CD4-positive, alpha-beta T cell (primary cell): ENCODE measurements at regions not wholly inside any gene's neighbourhood (a gene's known extent, or its start where the extent isn't known, plus 50 kb on each side); places are given as distances from the start of the nearest gene placed in this dataset.

Experiments
- ATAC-seq: fragments of 200-7000 bp; cut with Tn5 transposase; one replicate; pipeline ENCODE4 v1.10.0; 2022; ENCODE audit warnings: mild to moderate bottlenecking; ENCODE audit not compliant: poor library complexity
- CTCF ChIA-PET: fragments of 350-600 bp; sonication (Branson Sonifier 250); formaldehyde crosslinking; loops from one replicate; lab custom pipeline; 2021; ENCODE audit warnings: antibody characterized with exemption, inconsistent platforms; lab: Charles Lee
- POLR2A ChIA-PET: fragments of 350-600 bp; sonication (Branson Sonifier 250); formaldehyde crosslinking; loops from one replicate; lab custom pipeline; 2021; ENCODE audit warnings: antibody characterized with exemption, inconsistent platforms; lab: Charles Lee
- DNase-seq, 14 experiments: peaks; one replicate each; pipeline ENCODE4 v3.0.0-alpha.2; 2013 to 2020; ENCODE audit warnings: mixed read lengths in 2 of 14
- H3K27ac ChIP-seq, 2 donors: one replicate each; pipeline versions ENCODE4 v1.5.1 to v1.7.0; 2013; ENCODE audit warnings: low read length in 2 of 2, low read depth in 1 of 2, mild to moderate bottlenecking in 1 of 2
- H3K27me3 ChIP-seq, 2 experiments: 1 replicate in 1 of 2; 2 replicates in 1 of 2; pipeline versions ENCODE4 v1.6.1 to v1.7.0; 2013; ENCODE audit warnings: low read length in 2 of 2, control low read depth in 1 of 2, mild to moderate bottlenecking in 1 of 2, moderate library complexity in 1 of 2; ENCODE audit not compliant: insufficient read depth in 2 of 2, control insufficient read depth in 1 of 2
- H3K36me3 ChIP-seq: one replicate; pipeline ENCODE4 v1.6.1; 2013; ENCODE audit warnings: low read length, control low read depth; ENCODE audit not compliant: insufficient read depth
- H3K4me1 ChIP-seq: one replicate; pipeline ENCODE4 v1.6.1; 2013; ENCODE audit warnings: low read length, control low read depth; ENCODE audit not compliant: insufficient read depth
- H3K4me3 ChIP-seq: one replicate; pipeline ENCODE4 v1.5.1; 2013; ENCODE audit warnings: mild to moderate bottlenecking, low read length, moderate library complexity
- H3K9me3 ChIP-seq, 2 experiments: 1 replicate in 1 of 2; 2 replicates in 1 of 2; pipeline versions ENCODE4 v1.6.1 to v1.7.0; 2013; ENCODE audit warnings: low read length in 2 of 2, mild to moderate bottlenecking in 2 of 2, control low read depth in 1 of 2, moderate library complexity in 1 of 2; ENCODE audit not compliant: control insufficient read depth in 1 of 2, insufficient read depth in 1 of 2
- H3K27ac Mint-ChIP-seq: one replicate; pipeline ENCODE4 v1.8.0; 2020; ENCODE audit warnings: mixed read lengths
- H3K27me3 Mint-ChIP-seq: one replicate; pipeline ENCODE4 v1.8.0; 2021; ENCODE audit warnings: mixed read lengths
- H3K36me3 Mint-ChIP-seq: one replicate; pipeline ENCODE4 v1.8.0; 2021; ENCODE audit warnings: low read depth, mixed read lengths
- H3K4me1 Mint-ChIP-seq: one replicate; pipeline ENCODE4 v1.8.0; 2021; ENCODE audit warnings: low read depth, mixed read lengths
- H3K4me3 Mint-ChIP-seq: one replicate; pipeline ENCODE4 v1.8.0; 2020; ENCODE audit warnings: mild to moderate bottlenecking, mixed read lengths
- H3K9me3 Mint-ChIP-seq: one replicate; pipeline ENCODE4 v1.8.0; 2020; ENCODE audit warnings: mixed read lengths
- CTCF ChIP-seq: fragments of 200-600 bp; IDR thresholded peaks from one replicate; pipeline ENCODE4 v1.8.0; 2022; ENCODE audit warnings: antibody characterized with exemption, mild to moderate bottlenecking
- intact Hi-C, 2 experiments: fragments of 100-400 bp; cut with DNase I in 1 of 2; cut with micrococcal nuclease in 1 of 2; formaldehyde crosslinking; loops; one replicate each; pipeline versions ENCODE4 v1.15.1 to v1.9.0; 2023 to 2025; cut with DNase I, micrococcal nuclease

DNA sequence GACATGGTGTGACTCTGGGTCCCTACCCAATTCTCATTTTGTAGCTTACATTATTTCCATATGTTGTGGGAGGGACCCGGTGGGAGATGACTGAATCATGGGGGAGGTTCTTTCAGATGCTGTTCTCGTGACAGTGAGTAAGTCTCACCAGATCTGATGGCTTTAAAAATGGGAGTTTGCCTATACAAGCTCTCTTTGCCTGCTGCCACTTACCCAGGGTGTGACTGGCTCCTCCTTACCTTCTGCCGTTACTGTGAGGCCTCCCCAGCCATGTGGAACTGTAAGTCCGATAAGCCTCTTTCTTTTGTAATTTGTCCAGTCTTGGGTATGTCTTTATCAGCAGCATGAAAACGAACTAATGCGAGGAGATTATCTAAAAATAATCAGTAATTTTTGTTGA lies 1683.2 kb upstream of the SLC39A10 start:
- H3K9me3 Mint-ChIP-seq = peaks cover 7% of the 10 kb centered on the region
- TF ChIP-seq CTCF = no peak
- POLR2A ChIA-PET = no interaction called here
- H3K4me1 ChIP-seq = no peaks in the 10 kb centered on the region
- no peak overlapping the region for H3K27ac Mint-ChIP-seq
- no peaks in the 10 kb centered on the region for H3K36me3 ChIP-seq
- no peaks in the 10 kb centered on the region for H3K4me1 Mint-ChIP-seq
- CTCF ChIA-PET = no interaction called here
- no peak overlapping the region for H3K27ac ChIP-seq
- no peaks in the 10 kb centered on the region for H3K9me3 ChIP-seq
- no peak overlapping the region for H3K4me3 ChIP-seq
- no peak overlapping the region for H3K4me3 Mint-ChIP-seq
- intact Hi-C loops = no loop called here
- H3K27me3 ChIP-seq = no peaks in the 10 kb centered on the region
- DNase-seq (no peak), ATAC-seq (no peak)
- H3K27me3 Mint-ChIP-seq = no peaks in the 10 kb centered on the region
- no peaks in the 10 kb centered on the region for H3K36me3 Mint-ChIP-seq

GRCh38 chr2:193966590-193966989 lies 1690.4 kb upstream of the SLC39A10 start:
- CTCF ChIA-PET = interaction anchor here (0.6 kb wide), 1 partner anchor 135 kb away, joined by 3 read pairs; no protein-coding TSS in a partner anchor
- Mint-ChIP-seq H3K4me3 (no peak overlapping the region), H3K4me1 (no peaks in the 10 kb centered on the region), H3K27ac (no peak overlapping the region), H3K9me3 (no peaks in the 10 kb centered on the region), H3K36me3 (no peaks in the 10 kb centered on the region), H3K27me3 (no peaks in the 10 kb centered on the region)
- POLR2A ChIA-PET = no interaction called here
- intact Hi-C loops = no loop called here
- no peak overlapping the region for H3K4me3 ChIP-seq
- no peaks in the 10 kb centered on the region for H3K9me3 ChIP-seq
- DNase-seq = no peak
- no peak overlapping the region for H3K27ac ChIP-seq
- no peaks in the 10 kb centered on the region for H3K27me3 ChIP-seq
- H3K36me3 ChIP-seq = no peaks in the 10 kb centered on the region
- ATAC-seq = no peak
- H3K4me1 ChIP-seq = no peaks in the 10 kb centered on the region
- TF ChIP-seq CTCF = no peak

GRCh38 chr2:193965263-193965662 lies 1691.8 kb upstream of the SLC39A10 start:
- no peaks in the 10 kb centered on the region for H3K36me3 Mint-ChIP-seq
- no peak for TF ChIP-seq CTCF
- H3K27ac ChIP-seq = no peak overlapping the region
- H3K4me1 ChIP-seq = no peaks in the 10 kb centered on the region
- no peak overlapping the region for H3K4me3 ChIP-seq
- H3K9me3 ChIP-seq = no peaks in the 10 kb centered on the region
- H3K36me3 ChIP-seq = no peaks in the 10 kb centered on the region
- H3K4me1 Mint-ChIP-seq = no peaks in the 10 kb centered on the region
- intact Hi-C loops = no loop called here
- no peak overlapping the region for H3K4me3 Mint-ChIP-seq
- no peaks in the 10 kb centered on the region for H3K9me3 Mint-ChIP-seq
- DNase-seq = no peak
- ChIA-PET CTCF (no interaction called here), POLR2A (no interaction called here)
- no peaks in the 10 kb centered on the region for H3K27me3 ChIP-seq
- no peak overlapping the region for H3K27ac Mint-ChIP-seq
- H3K27me3 Mint-ChIP-seq = no peaks in the 10 kb centered on the region
- ATAC-seq = no peak
